ENCODE measurements at regions not wholly inside any gene's neighbourhood (a gene's known extent, or its start where the extent isn't known, plus 50 kb on each side); places are given as distances from the start of the nearest gene placed in this dataset.

GRCh38 chr3:86801066-86801465 lies 189.9 kb downstream of the VGLL3 start:
- Histone ChIP-seq H3K9me3 (ENCODE audit: insufficient read depth, low read depth) (no peaks in the 10 kb centered on the region), H4K20me1 (ENCODE audit: insufficient read depth) (no peaks in the 10 kb centered on the region), H3K4me2 (no peak overlapping the region), H3K4me1 (replicated peaks; ENCODE audit: insufficient read depth) (no peaks in the 10 kb centered on the region), H3K79me2 (ENCODE audit: low read depth) (no peaks in the 10 kb centered on the region), H3K36me3 (ENCODE audit: low read depth) (no peaks in the 10 kb centered on the region), H3K4me3 (no peak overlapping the region), H3F3A (ENCODE audit: insufficient read depth, low read depth) (no peaks in the 10 kb centered on the region), H2AFZ (no peak overlapping the region), H3K27ac (no peak overlapping the region), H3K9me2 (ENCODE audit: insufficient read depth) (0 out of 2 replicates have a peak, but pooled peaks cover 4% of the 10 kb centered on the region), H3K27me3 (ENCODE audit: insufficient read depth, low read depth) (no peaks in the 10 kb centered on the region)
- TF ChIP-seq EZH2 (IDR thresholded peaks at IDR 0.05; ENCODE audit: low read depth) (no peak), CTCF (conservative IDR thresholded peaks at IDR 0.05) (no peak)
- CTCF ChIA-PET = no interaction called here
- intact Hi-C loops (cut with micrococcal nuclease; ENCODE audit: unreplicated experiment) = no loop called here
- POLR2A ChIA-PET (ENCODE audit: unreplicated experiment) = no interaction called here
- DNase-seq = no peak
- BruUV-seq (replicated peaks) = no TSS peak

- no peaks in the 10 kb centered on the region for H3K4me1 ChIP-seq (replicated peaks; ENCODE audit: insufficient read depth)
- ChIA-PET POLR2A (ENCODE audit: unreplicated experiment) (no interaction called here), CTCF (no interaction called here)
- H3K36me3 ChIP-seq (ENCODE audit: low read depth) = no peaks in the 10 kb centered on the region
- no TSS peak for BruUV-seq (replicated peaks)
- no peak for TF ChIP-seq EZH2 (IDR thresholded peaks at IDR 0.05; ENCODE audit: low read depth)
- no peak for TF ChIP-seq CTCF (conservative IDR thresholded peaks at IDR 0.05)
- H3K27me3 ChIP-seq (ENCODE audit: insufficient read depth, low read depth) = no peaks in the 10 kb centered on the region
- H4K20me1 ChIP-seq (ENCODE audit: insufficient read depth) = no peaks in the 10 kb centered on the region
- no peak overlapping the region for H3K4me3 ChIP-seq
- no peak overlapping the region for H2AFZ ChIP-seq
- H3K9me2 ChIP-seq (ENCODE audit: insufficient read depth) = 0 out of 2 replicates have a peak, but pooled peaks cover 4% of the 10 kb centered on the region
- intact Hi-C loops (cut with micrococcal nuclease; ENCODE audit: unreplicated experiment) = no loop called here
- H3K9me3 ChIP-seq (ENCODE audit: insufficient read depth, low read depth) = no peaks in the 10 kb centered on the region
- no peak overlapping the region for H3K27ac ChIP-seq
- H3K4me2 ChIP-seq = no peak overlapping the region
- no peak for DNase-seq
- H3K79me2 ChIP-seq (ENCODE audit: low read depth) = no peaks in the 10 kb centered on the region
- H3F3A ChIP-seq (ENCODE audit: insufficient read depth, low read depth) = no peaks in the 10 kb centered on the region
Observed at GRCh38 chr3:86800116-86800515, 190.8 kb downstream of the VGLL3 start.

- no peak overlapping the region for H2AFZ ChIP-seq
- H3K4me1 ChIP-seq (replicated peaks; ENCODE audit: insufficient read depth) = peaks cover 13% of the 10 kb centered on the region
- DNase-seq = no peak
- TF ChIP-seq EZH2 (IDR thresholded peaks at IDR 0.05; ENCODE audit: low read depth) = no peak
- TF ChIP-seq CTCF (conservative IDR thresholded peaks at IDR 0.05) = no peak
- H3F3A ChIP-seq (ENCODE audit: insufficient read depth, low read depth) = no peaks in the 10 kb centered on the region
- intact Hi-C loops (cut with micrococcal nuclease; ENCODE audit: unreplicated experiment) = no loop called here
- BruUV-seq (replicated peaks) = no TSS peak
- no peaks in the 10 kb centered on the region for H3K27me3 ChIP-seq (ENCODE audit: insufficient read depth, low read depth)
- ChIA-PET POLR2A (ENCODE audit: unreplicated experiment) (interaction anchor here (0.7 kb wide), 1 partner anchor 289 kb away, joined by 3 read pairs; no protein-coding TSS in a partner anchor), CTCF (no interaction called here)
- no peaks in the 10 kb centered on the region for H3K9me3 ChIP-seq (ENCODE audit: insufficient read depth, low read depth)
- no peaks in the 10 kb centered on the region for H3K9me2 ChIP-seq (ENCODE audit: insufficient read depth)
- no peaks in the 10 kb centered on the region for H3K79me2 ChIP-seq (ENCODE audit: low read depth)
- no peak overlapping the region for H3K27ac ChIP-seq
- H3K36me3 ChIP-seq (ENCODE audit: low read depth) = no peaks in the 10 kb centered on the region
- no peak overlapping the region for H3K4me3 ChIP-seq
- H4K20me1 ChIP-seq (ENCODE audit: insufficient read depth) = no peaks in the 10 kb centered on the region
- no peak overlapping the region for H3K4me2 ChIP-seq
Observed at GRCh38 chr3:86797946-86798345, 193.0 kb downstream of the VGLL3 start.
